Parathyroid adenoma (tissue), 2 donors: ENCODE measurements at regions not wholly inside any gene's neighbourhood (a gene's known extent, or its start where the extent isn't known, plus 50 kb on each side); places are given as distances from the start of the nearest gene placed in this dataset.

Experiments used
- H2AFZ ChIP-seq: fragments of 300-600 bp; sonication (generic); one replicate; pipeline ENCODE4 v1.7.0; 2017; ENCODE audit warnings: antibody characterized with exemption, mild to moderate bottlenecking
- H3K27ac ChIP-seq: fragments of 300-600 bp; sonication (generic); one replicate; pipeline ENCODE4 v1.7.0; 2017
- H3K27me3 ChIP-seq: fragments of 300-600 bp; sonication (generic); one replicate; pipeline ENCODE4 v1.7.0; 2017; ENCODE audit warnings: low read length; ENCODE audit not compliant: control insufficient read depth, insufficient read depth
- H3K36me3 ChIP-seq: fragments of 300-600 bp; sonication (generic); one replicate; pipeline ENCODE4 v1.7.0; 2017; ENCODE audit warnings: low read length; ENCODE audit not compliant: control insufficient read depth, insufficient read depth
- H3K4me1 ChIP-seq: fragments of 300-600 bp; sonication (generic); one replicate; pipeline ENCODE4 v1.7.0; 2017; ENCODE audit warnings: control low read depth
- H3K4me2 ChIP-seq: fragments of 300-600 bp; sonication (generic); one replicate; pipeline ENCODE4 v1.7.0; 2017; ENCODE audit warnings: low read length
- H3K4me3 ChIP-seq: fragments of 300-600 bp; sonication (generic); one replicate; pipeline ENCODE4 v1.7.0; 2017; ENCODE audit warnings: low read depth, low read length
- H3K79me2 ChIP-seq: fragments of 300-600 bp; sonication (generic); one replicate; pipeline ENCODE4 v1.7.0; 2017; ENCODE audit warnings: control low read depth
- H3K9ac ChIP-seq: fragments of 300-600 bp; sonication (generic); one replicate; pipeline ENCODE4 v1.7.0; 2017; ENCODE audit warnings: mild to moderate bottlenecking
- H3K9me3 ChIP-seq: fragments of 300-600 bp; sonication (generic); one replicate; pipeline ENCODE4 v1.7.0; 2017; ENCODE audit warnings: low read length; ENCODE audit not compliant: control insufficient read depth
- CTCF ChIP-seq: fragments of 300-600 bp; sonication (generic); IDR thresholded peaks from one replicate; pipeline ENCODE4 v1.7.0; 2017; ENCODE audit warnings: antibody characterized with exemption, mild to moderate bottlenecking
- donor health status: primary hyperparathyroidism.

- Histone ChIP-seq H3K4me3 (no peak overlapping the region), H3K9me3 (no peaks in the 10 kb centered on the region), H3K79me2 (no peaks in the 10 kb centered on the region), H2AFZ (no peak overlapping the region), H3K27me3 (no peaks in the 10 kb centered on the region), H3K27ac (no peak overlapping the region), H3K36me3 (no peaks in the 10 kb centered on the region), H3K9ac (no peak overlapping the region), H3K4me1 (peaks cover 15% of the 10 kb centered on the region), H3K4me2 (no peak overlapping the region)
- no peak for TF ChIP-seq CTCF
Observed at GRCh38 chr4:10169839-10170387, 53.3 kb upstream of the WDR1 start.

- Histone ChIP-seq H3K4me2 (no peak overlapping the region), H3K9me3 (no peaks in the 10 kb centered on the region), H3K79me2 (no peaks in the 10 kb centered on the region), H3K27ac (no peak overlapping the region), H3K9ac (no peak overlapping the region), H3K4me1 (peaks cover 6% of the 10 kb centered on the region), H3K27me3 (no peaks in the 10 kb centered on the region), H3K4me3 (no peak overlapping the region), H2AFZ (no peak overlapping the region), H3K36me3 (no peaks in the 10 kb centered on the region)
- no peak for TF ChIP-seq CTCF
Observed at GRCh38 chr4:10168151-10168550, 51.6 kb upstream of the WDR1 start.

- TF ChIP-seq CTCF, result no peak
- Histone ChIP-seq H2AFZ (no peak overlapping the region), H3K9me3 (no peaks in the 10 kb centered on the region), H3K79me2 (no peaks in the 10 kb centered on the region), H3K9ac (no peak overlapping the region), H3K4me2 (no peak overlapping the region), H3K27me3 (no peaks in the 10 kb centered on the region), H3K36me3 (no peaks in the 10 kb centered on the region), H3K4me3 (no peak overlapping the region), H3K27ac (no peak overlapping the region), H3K4me1 (no peaks in the 10 kb centered on the region)
Observed at GRCh38 chr4:10167201-10167600, 50.6 kb upstream of the WDR1 start.
